ENCODE measurements at regions not wholly inside any gene's neighbourhood (a gene's known extent, or its start where the extent isn't known, plus 50 kb on each side); places are given as distances from the start of the nearest gene placed in this dataset.

- BruUV-seq (replicated peaks): no TSS peak
These were observed 830.2 kb upstream of the KLHL1 start for GRCh38 chr13:70938462-70938861.

GRCh38 chr13:70932511-70932910, 824.3 kb upstream of the KLHL1 start:
- no peak overlapping the region for H3K27ac Mint-ChIP-seq (ENCODE audit: low read depth, unreplicated experiment)
- H3K4me3 Mint-ChIP-seq (ENCODE audit: unreplicated experiment): no peak overlapping the region
- no peaks in the 10 kb centered on the region for H3K9me3 Mint-ChIP-seq (ENCODE audit: unreplicated experiment)
- H3K36me3 Mint-ChIP-seq (ENCODE audit: insufficient read depth, unreplicated experiment): no peaks in the 10 kb centered on the region
- peaks cover 31% of the 10 kb centered on the region for H3K27me3 Mint-ChIP-seq (ENCODE audit: insufficient read depth, unreplicated experiment)
- no peak for TF ChIP-seq CTCF (IDR thresholded peaks at IDR 0.05; ENCODE audit: unreplicated experiment)
- POLR2A ChIA-PET: no interaction called here
- DNase-seq (ENCODE audit: unreplicated experiment): no peak
- CTCF ChIA-PET: no interaction called here
- intact Hi-C loops (cut with micrococcal nuclease): no loop called here
- BruUV-seq (replicated peaks): no TSS peak
- H3K4me1 Mint-ChIP-seq (ENCODE audit: insufficient read depth, unreplicated experiment): no peaks in the 10 kb centered on the region

More at GRCh38 chr13:70938462-70938861, 830.2 kb upstream of the KLHL1 start:
- DNase-seq (ENCODE audit: unreplicated experiment): no peak
- H3K27me3 Mint-ChIP-seq (ENCODE audit: insufficient read depth, unreplicated experiment): peaks cover 44% of the 10 kb centered on the region
- no peak overlapping the region for H3K4me3 Mint-ChIP-seq (ENCODE audit: unreplicated experiment)
- no peaks in the 10 kb centered on the region for H3K36me3 Mint-ChIP-seq (ENCODE audit: insufficient read depth, unreplicated experiment)
- H3K9me3 Mint-ChIP-seq (ENCODE audit: unreplicated experiment): no peaks in the 10 kb centered on the region
- H3K4me1 Mint-ChIP-seq (ENCODE audit: insufficient read depth, unreplicated experiment): no peaks in the 10 kb centered on the region
- H3K27ac Mint-ChIP-seq (ENCODE audit: low read depth, unreplicated experiment): no peak overlapping the region
- POLR2A ChIA-PET: no interaction called here
- intact Hi-C loops (cut with micrococcal nuclease): no loop called here
- CTCF ChIA-PET: no interaction called here
- TF ChIP-seq CTCF (IDR thresholded peaks at IDR 0.05; ENCODE audit: unreplicated experiment): no peak

GRCh38 chr13:70923863-70924752, 815.9 kb upstream of the KLHL1 start:
- intact Hi-C loops (cut with micrococcal nuclease): no loop called here
- H3K4me3 Mint-ChIP-seq (ENCODE audit: unreplicated experiment): no peak overlapping the region
- ChIA-PET POLR2A (no interaction called here), CTCF (interaction anchor here (0.5 to 0.7 kb wide), 2 partner anchors 72 to 312 kb away, joined by 3 read pairs; no protein-coding TSS in a partner anchor)
- no peak for DNase-seq (ENCODE audit: unreplicated experiment)
- H3K27me3 Mint-ChIP-seq (ENCODE audit: insufficient read depth, unreplicated experiment): peaks cover 62% of the 10 kb centered on the region
- no peaks in the 10 kb centered on the region for H3K4me1 Mint-ChIP-seq (ENCODE audit: insufficient read depth, unreplicated experiment)
- H3K9me3 Mint-ChIP-seq (ENCODE audit: unreplicated experiment): no peaks in the 10 kb centered on the region
- BruUV-seq (replicated peaks): no TSS peak
- no peaks in the 10 kb centered on the region for H3K36me3 Mint-ChIP-seq (ENCODE audit: insufficient read depth, unreplicated experiment)
- no peak for TF ChIP-seq CTCF (IDR thresholded peaks at IDR 0.05; ENCODE audit: unreplicated experiment)
- H3K27ac Mint-ChIP-seq (ENCODE audit: low read depth, unreplicated experiment): no peak overlapping the region

- no TSS peak for BruUV-seq (replicated peaks)
- no peak for DNase-seq (ENCODE audit: unreplicated experiment)
- Mint-ChIP-seq H3K36me3 (ENCODE audit: insufficient read depth, unreplicated experiment) (no peaks in the 10 kb centered on the region), H3K9me3 (ENCODE audit: unreplicated experiment) (no peaks in the 10 kb centered on the region), H3K27ac (ENCODE audit: low read depth, unreplicated experiment) (no peak overlapping the region), H3K27me3 (ENCODE audit: insufficient read depth, unreplicated experiment) (peaks cover 58% of the 10 kb centered on the region), H3K4me3 (ENCODE audit: unreplicated experiment) (no peak overlapping the region), H3K4me1 (ENCODE audit: insufficient read depth, unreplicated experiment) (no peaks in the 10 kb centered on the region)
- intact Hi-C loops (cut with micrococcal nuclease): no loop called here
- POLR2A ChIA-PET: no interaction called here
- CTCF ChIA-PET: no interaction called here
- no peak for TF ChIP-seq CTCF (IDR thresholded peaks at IDR 0.05; ENCODE audit: unreplicated experiment)
These were observed 803.0 kb upstream of the KLHL1 start for GRCh38 chr13:70911286-70911685.

Measured in MCF 10A (cell line).